Activated T-cell treated with anti-CD3 and anti-CD28 coated beads, Interleukin-2, amount 50 U/mL, for 1 hour (primary cell): ENCODE measurements at regions not wholly inside any gene's neighbourhood (a gene's known extent, or its start where the extent isn't known, plus 50 kb on each side); places are given as distances from the start of the nearest gene placed in this dataset.

Experiments used
- DNase-seq: peaks from one replicate; pipeline ENCODE4 v3.0.0-alpha.2; 2020

GRCh38 chr13:59182241-59182640 lies 981.5 kb downstream of the DIAPH3 start:
- no peak for DNase-seq

GRCh38 chr13:59197397-59197796 lies 966.3 kb downstream of the DIAPH3 start:
- no peak for DNase-seq

GRCh38 chr13:59201841-59202240 lies 961.9 kb downstream of the DIAPH3 start:
- DNase-seq = no peak

- DNase-seq = no peak
Measured at GRCh38 chr13:59203855-59204254, 959.9 kb downstream of the DIAPH3 start.

GRCh38 chr13:59205501-59205900 lies 958.2 kb downstream of the DIAPH3 start:
- DNase-seq = no peak

GRCh38 chr13:59208405-59209195 lies 955.1 kb downstream of the DIAPH3 start:
- no peak for DNase-seq

- DNase-seq = no peak
Measured at GRCh38 chr13:59210543-59210942, 953.2 kb downstream of the DIAPH3 start.

GRCh38 chr13:59211606-59212005 lies 952.1 kb downstream of the DIAPH3 start:
- DNase-seq = no peak

GRCh38 chr13:59229401-59229800 lies 934.3 kb downstream of the DIAPH3 start:
- DNase-seq = no peak

GRCh38 chr13:59229861-59230260 lies 933.9 kb downstream of the DIAPH3 start:
- DNase-seq = no peak

GRCh38 chr13:59230484-59231264 lies 933.1 kb downstream of the DIAPH3 start:
- DNase-seq = no peak

GRCh38 chr13:59236309-59236919 lies 927.3 kb downstream of the DIAPH3 start:
- DNase-seq = no peak

- DNase-seq = no peak
Measured at GRCh38 chr13:59236944-59237343, 926.8 kb downstream of the DIAPH3 start.

GRCh38 chr13:59247171-59247570 lies 916.6 kb downstream of the DIAPH3 start:
- no peak for DNase-seq

GRCh38 chr13:59250336-59251189 lies 913.2 kb downstream of the DIAPH3 start:
- no peak for DNase-seq

GRCh38 chr13:59259165-59260000 lies 904.3 kb downstream of the DIAPH3 start:
- DNase-seq = no peak

- no peak for DNase-seq
Measured at GRCh38 chr13:59261928-59262488, 901.7 kb downstream of the DIAPH3 start.

GRCh38 chr13:59263531-59263930 lies 900.2 kb downstream of the DIAPH3 start:
- DNase-seq = no peak

GRCh38 chr13:59266478-59267063 lies 897.2 kb downstream of the DIAPH3 start:
- no peak for DNase-seq

GRCh38 chr13:59269476-59269875 lies 894.3 kb downstream of the DIAPH3 start:
- no peak for DNase-seq

GRCh38 chr13:59270327-59270726 lies 893.4 kb downstream of the DIAPH3 start:
- no peak for DNase-seq
